Right ventricle myocardium superior (tissue), 1 donor: ENCODE measurements at regions not wholly inside any gene's neighbourhood (a gene's known extent, or its start where the extent isn't known, plus 50 kb on each side); places are given as distances from the start of the nearest gene placed in this dataset.

Source experiments
- ATAC-seq: fragments of 200-7000 bp; cut with Tn5 transposase; one replicate; pipeline ENCODE4 v1.9.1; 2020; ENCODE audit warnings: mild to moderate bottlenecking; ENCODE audit not compliant: poor library complexity
- DNase-seq: peaks from one replicate; pipeline ENCODE4 v3.0.0-alpha.2; 2020
- intact Hi-C: fragments of 100-400 bp; cut with DNase I; formaldehyde crosslinking; loops from one replicate; pipeline ENCODE4 v1.11.2; 2022
- donor health status: DM: no; HTN: yes; CAD: no; lungs with severe emphysema.

DNA sequence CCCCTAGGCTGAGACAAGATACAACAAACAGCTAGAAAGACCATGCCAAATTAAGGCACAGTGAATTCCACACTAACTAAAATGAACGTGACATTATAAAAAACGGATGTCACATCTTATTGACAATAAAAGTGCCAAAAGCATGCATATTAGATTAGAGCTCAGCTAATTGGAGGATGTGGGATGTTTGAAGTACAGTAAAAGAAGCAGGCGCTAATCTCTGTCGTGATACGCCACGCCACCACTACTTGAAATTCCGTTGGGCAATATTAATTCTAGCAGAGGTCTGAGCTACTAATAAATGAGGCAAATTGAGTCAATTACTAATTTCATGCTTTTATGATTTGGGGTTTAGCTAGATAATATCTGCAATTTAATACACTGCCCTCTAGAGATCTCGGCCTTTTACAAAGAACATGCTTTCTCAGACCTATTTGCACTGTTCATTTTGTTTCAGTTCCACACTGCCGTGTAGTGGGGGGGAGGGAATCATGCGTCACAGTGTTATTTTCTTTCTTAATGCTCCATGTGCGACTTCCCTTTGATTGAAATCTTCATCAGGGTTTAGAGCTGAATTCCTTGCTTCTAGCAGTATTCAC is 52.9 kb upstream of the ROBO2 start:
- ATAC-seq (no peak), DNase-seq (no peak)
- intact Hi-C loops: no loop called here
